Endothelial cell of umbilical vein (primary cell): ENCODE measurements at regions not wholly inside any gene's neighbourhood (a gene's known extent, or its start where the extent isn't known, plus 50 kb on each side); places are given as distances from the start of the nearest gene placed in this dataset.

Experiments
- BruUV-seq: library from RNA; stranded (reverse); fragments of 400-500 nt; replicated peaks from 2 replicates; lab custom pipeline; 2021; lab: Mats Ljungman, UMichigan
- CTCF ChIA-PET: fragments of 300-600, 350-600 bp; sonication (Branson Sonifier 250); formaldehyde crosslinking; loops from one replicate; lab custom pipeline; 2021; ENCODE audit warnings: antibody characterized with exemption, inconsistent platforms; lab: Charles Lee
- POLR2A ChIA-PET: fragments of 300-600, 350-600 bp; sonication (Branson Sonifier 250); formaldehyde crosslinking; loops from one replicate; lab custom pipeline; 2021; ENCODE audit warnings: antibody characterized with exemption, inconsistent platforms; lab: Charles Lee
- DNase-seq: peaks from one replicate; pipeline ENCODE4 v3.0.0-alpha.2; 2011; ENCODE audit warnings: low read depth, low spot score
- FAIRE-seq: peaks from 2 replicates; lab custom pipeline; 2011; peaks lifted over from hg19 to GRCh38; lab: Jason Lieb, UNC
- H2AFZ ChIP-seq: 2 replicates; pipeline ENCODE4 v1.6.0; 2012; ENCODE audit warnings: low read depth, low read length, control low read depth, inconsistent platforms
- H3K27ac ChIP-seq: 2 replicates; pipeline ENCODE4 v1.5.1; 2011; ENCODE audit warnings: low read depth, mild to moderate bottlenecking, control low read depth, low read length, moderate library complexity; ENCODE audit not compliant: insufficient read depth
- H3K27me3 ChIP-seq, 2 experiments: 2 replicates each; pipeline versions ENCODE4 v1.6.0 to v1.6.1; 2011; ENCODE audit warnings: low read length in 2 of 2, mixed read lengths in 1 of 2; ENCODE audit not compliant: control insufficient read depth in 2 of 2, insufficient read depth in 2 of 2
- H3K36me3 ChIP-seq, 2 experiments: 2 replicates in 1 of 2; 3 replicates in 1 of 2; pipeline ENCODE4 v1.5.1; 2011; ENCODE audit warnings: low read length in 2 of 2, mild to moderate bottlenecking in 1 of 2, moderate library complexity in 1 of 2; ENCODE audit not compliant: control insufficient read depth in 2 of 2, insufficient read depth in 2 of 2; ENCODE audit errors: extremely low read depth in 1 of 2
- H3K4me1 ChIP-seq: 3 replicates; pipeline ENCODE4 v1.5.1; 2011; ENCODE audit warnings: mild to moderate bottlenecking, low read length; ENCODE audit not compliant: control insufficient read depth, insufficient read depth; ENCODE audit errors: extremely low read depth
- H3K4me2 ChIP-seq: 2 replicates; pipeline ENCODE4 v1.6.1; 2011; ENCODE audit warnings: low read length, control low read depth, mixed read lengths; ENCODE audit not compliant: insufficient read depth
- H3K4me3 ChIP-seq, 3 experiments: fragments of 200-600 bp in 1 of 3; sonication (generic), shearing (Covaris generic) in 1 of 3; replicated peaks in 1 of 3; 2 replicates each; pipeline ENCODE4 v1.5.1; 2011 to 2016; ENCODE audit warnings: control low read depth in 3 of 3, low read length in 3 of 3, mild to moderate bottlenecking in 2 of 3, inconsistent platforms in 1 of 3, low read depth in 1 of 3, moderate library complexity in 1 of 3; ENCODE audit not compliant: insufficient read depth in 1 of 3
- H3K79me2 ChIP-seq: 2 replicates; pipeline ENCODE4 v1.6.0; 2012; ENCODE audit warnings: low read length, inconsistent platforms; ENCODE audit not compliant: control insufficient read depth, insufficient read depth
- H3K9ac ChIP-seq: replicated peaks from 2 replicates; pipeline ENCODE3; 2011; ENCODE audit warnings: low read length, control low read depth; ENCODE audit not compliant: insufficient read depth; ENCODE audit errors: extremely low read depth
- H3K9me1 ChIP-seq: replicated peaks from 3 replicates; pipeline ENCODE4 v1.6.0; 2011; ENCODE audit warnings: mild to moderate bottlenecking, low read length; ENCODE audit not compliant: control insufficient read depth, insufficient read depth; ENCODE audit errors: extremely low read depth
- H3K9me3 ChIP-seq: replicated peaks from 2 replicates; pipeline ENCODE4 v1.5.1; 2012; ENCODE audit warnings: low read length, inconsistent platforms; ENCODE audit not compliant: control insufficient read depth, insufficient read depth
- H4K20me1 ChIP-seq: replicated peaks from 2 replicates; pipeline ENCODE3; 2011; ENCODE audit warnings: mild to moderate bottlenecking, low read length; ENCODE audit not compliant: control insufficient read depth, insufficient read depth; ENCODE audit errors: extremely low read depth
- EZH2 ChIP-seq: IDR thresholded peaks from 2 replicates; pipeline ENCODE4 v1.6.1; 2012; ENCODE audit warnings: borderline replicate concordance, low read depth, mild to moderate bottlenecking, moderate library complexity, low read length, inconsistent platforms; ENCODE audit not compliant: severe bottlenecking
- FOS ChIP-seq: IDR thresholded peaks from 2 replicates; pipeline ENCODE4 v1.6.1; 2011; ENCODE audit warnings: mild to moderate bottlenecking, low read length, moderate library complexity, borderline replicate concordance; ENCODE audit not compliant: insufficient read depth
- GATA2 ChIP-seq: IDR thresholded peaks from 2 replicates; pipeline ENCODE4 v1.7.0; 2011; ENCODE audit warnings: low read depth, mild to moderate bottlenecking, moderate library complexity, mixed read lengths, low read length; ENCODE audit not compliant: insufficient read length, insufficient read depth
- JUN ChIP-seq: IDR thresholded peaks from 2 replicates; pipeline ENCODE4 v1.6.1; 2011; ENCODE audit warnings: borderline replicate concordance, low read depth; ENCODE audit not compliant: insufficient read length, insufficient read depth
- MYC ChIP-seq: IDR thresholded peaks from one replicate; pipeline ENCODE4 v1.6.1; 2011; ENCODE audit warnings: mild to moderate bottlenecking, low read depth, low read length
- POLR2A ChIP-seq: IDR thresholded peaks from 2 replicates; pipeline ENCODE4 v1.6.1; 2012; ENCODE audit warnings: low read depth, mild to moderate bottlenecking, control low read depth, low read length
- POLR2AphosphoS5 ChIP-seq: IDR thresholded peaks from 2 replicates; pipeline ENCODE4 v1.6.1; 2012; ENCODE audit warnings: low read depth, mild to moderate bottlenecking, control low read depth, low read length, moderate library complexity; ENCODE audit not compliant: insufficient read depth
- dilution Hi-C: fragments of 300-500 bp; cut with MboI; formaldehyde crosslinking; loops from one replicate; pipeline ENCODE4 v1.15.0; 2019; ENCODE audit warnings: low sequenced_read_pairs; ENCODE audit not compliant: extremely low pct_ligation_motif_present
- intact Hi-C: fragments of 100-400 bp; cut with micrococcal nuclease; formaldehyde crosslinking; loops from one replicate; pipeline ENCODE4 v1.10.0; 2022
- TF ChIP-seq, protein P1 (sequence below), 2 donors: IDR thresholded peaks; 1 replicate in 1 of 2; 2 replicates in 1 of 2; pipeline ENCODE4 v1.5.1; 2011; ENCODE audit warnings: low read length in 2 of 2, mild to moderate bottlenecking in 2 of 2, moderate library complexity in 2 of 2, control low read depth in 1 of 2, inconsistent platforms in 1 of 2, low read depth in 1 of 2; ENCODE audit not compliant: insufficient read depth in 1 of 2; ENCODE audit errors: extremely low read depth in 1 of 2
- TF ChIP-seq, protein P2 (sequence below): IDR thresholded peaks from 2 replicates; pipeline ENCODE4 v1.6.1; 2011; ENCODE audit not compliant: insufficient read depth, insufficient read length

GRCh38 chr6:145271040-145271439, 464.3 kb downstream of the EPM2A start:
- ChIA-PET CTCF (interaction anchor here (1.3 kb wide), 1 partner anchor 16 kb away, joined by 3 read pairs; no protein-coding TSS in a partner anchor), POLR2A (interaction anchor here (0.7 kb wide), 1 partner anchor 160 kb away, joined by 6 read pairs; no protein-coding TSS in a partner anchor)
- H3K4me3 ChIP-seq, result no peak overlapping the region
- no peak overlapping the region for H2AFZ ChIP-seq
- H3K9ac ChIP-seq, result no peak overlapping the region
- no TSS peak for BruUV-seq
- H3K9me1 ChIP-seq, result no peaks in the 10 kb centered on the region
- no peaks in the 10 kb centered on the region for H3K36me3 ChIP-seq
- H3K4me2 ChIP-seq, result no peak overlapping the region
- no peaks in the 10 kb centered on the region for H3K9me3 ChIP-seq
- dilution Hi-C loops (no loop called here), intact Hi-C loops (no loop called here)
- H3K27me3 ChIP-seq, result no peaks in the 10 kb centered on the region
- no peak overlapping the region for H3K27ac ChIP-seq
- no peaks in the 10 kb centered on the region for H3K79me2 ChIP-seq
- FAIRE-seq (no peak), DNase-seq (no peak)
- no peaks in the 10 kb centered on the region for H3K4me1 ChIP-seq
- TF ChIP-seq EZH2 (no peak), POLR2A (no peak), GATA2 (no peak), POLR2AphosphoS5 (no peak), MYC (no peak), JUN (no peak), FOS (no peak)
- TF ChIP-seq, protein P1, sequence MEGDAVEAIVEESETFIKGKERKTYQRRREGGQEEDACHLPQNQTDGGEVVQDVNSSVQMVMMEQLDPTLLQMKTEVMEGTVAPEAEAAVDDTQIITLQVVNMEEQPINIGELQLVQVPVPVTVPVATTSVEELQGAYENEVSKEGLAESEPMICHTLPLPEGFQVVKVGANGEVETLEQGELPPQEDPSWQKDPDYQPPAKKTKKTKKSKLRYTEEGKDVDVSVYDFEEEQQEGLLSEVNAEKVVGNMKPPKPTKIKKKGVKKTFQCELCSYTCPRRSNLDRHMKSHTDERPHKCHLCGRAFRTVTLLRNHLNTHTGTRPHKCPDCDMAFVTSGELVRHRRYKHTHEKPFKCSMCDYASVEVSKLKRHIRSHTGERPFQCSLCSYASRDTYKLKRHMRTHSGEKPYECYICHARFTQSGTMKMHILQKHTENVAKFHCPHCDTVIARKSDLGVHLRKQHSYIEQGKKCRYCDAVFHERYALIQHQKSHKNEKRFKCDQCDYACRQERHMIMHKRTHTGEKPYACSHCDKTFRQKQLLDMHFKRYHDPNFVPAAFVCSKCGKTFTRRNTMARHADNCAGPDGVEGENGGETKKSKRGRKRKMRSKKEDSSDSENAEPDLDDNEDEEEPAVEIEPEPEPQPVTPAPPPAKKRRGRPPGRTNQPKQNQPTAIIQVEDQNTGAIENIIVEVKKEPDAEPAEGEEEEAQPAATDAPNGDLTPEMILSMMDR (IDR thresholded peaks at IDR 0.05; ENCODE audit: extremely low read depth in 1 of 2, insufficient read depth in 1 of 2, low read depth in 1 of 2, low read length in 2 of 2), result no peak
- TF ChIP-seq, protein P2, sequence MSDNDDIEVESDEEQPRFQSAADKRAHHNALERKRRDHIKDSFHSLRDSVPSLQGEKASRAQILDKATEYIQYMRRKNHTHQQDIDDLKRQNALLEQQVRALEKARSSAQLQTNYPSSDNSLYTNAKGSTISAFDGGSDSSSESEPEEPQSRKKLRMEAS, result no peak
- no peaks in the 10 kb centered on the region for H4K20me1 ChIP-seq
